Vagina (tissue), 2 donors: ENCODE measurements at regions not wholly inside any gene's neighbourhood (a gene's known extent, or its start where the extent isn't known, plus 50 kb on each side); places are given as distances from the start of the nearest gene placed in this dataset.

Experiments
- CTCF ChIP-seq, 3 experiments: fragments of 450-650 bp in 2 of 3; fragments of 200-600 bp in 1 of 3; sonication (generic) in 1 of 3; IDR thresholded peaks; one replicate each; pipeline ENCODE4 v1.5.1; 2017 to 2019; ENCODE audit warnings: antibody characterized with exemption in 3 of 3, mild to moderate bottlenecking in 2 of 3, moderate library complexity in 2 of 3
- POLR2A ChIP-seq, 2 donors: fragments of 450-650 bp; IDR thresholded peaks; one replicate each; pipeline ENCODE4 v1.6.1; 2017; ENCODE audit warnings: antibody characterized with exemption in 2 of 2, mild to moderate bottlenecking in 2 of 2, moderate library complexity in 2 of 2
- POLR2AphosphoS5 ChIP-seq, 2 donors: sonication (generic); formaldehyde crosslinking; IDR thresholded peaks; one replicate each; pipeline ENCODE4 v1.9.0; 2017; ENCODE audit warnings: antibody characterized with exemption in 2 of 2, mild to moderate bottlenecking in 2 of 2, low read depth in 1 of 2; ENCODE audit not compliant: insufficient read depth in 1 of 2

GRCh38 chr18:27826101-27826500 is 350.8 kb downstream of the CDH2 start:
- TF ChIP-seq POLR2A (IDR thresholded peaks at IDR 0.05): no peak
- TF ChIP-seq CTCF (IDR thresholded peaks at IDR 0.05): no peak
- TF ChIP-seq POLR2AphosphoS5 (IDR thresholded peaks at IDR 0.05; ENCODE audit: insufficient read depth in 1 of 2, low read depth in 1 of 2): no peak
